Dermis blood vessel endothelial cell (primary cell): ENCODE measurements at regions not wholly inside any gene's neighbourhood (a gene's known extent, or its start where the extent isn't known, plus 50 kb on each side); places are given as distances from the start of the nearest gene placed in this dataset.

Source experiments
- DNase-seq: peaks from one replicate; pipeline ENCODE4 v3.0.0; 2010

DNA sequence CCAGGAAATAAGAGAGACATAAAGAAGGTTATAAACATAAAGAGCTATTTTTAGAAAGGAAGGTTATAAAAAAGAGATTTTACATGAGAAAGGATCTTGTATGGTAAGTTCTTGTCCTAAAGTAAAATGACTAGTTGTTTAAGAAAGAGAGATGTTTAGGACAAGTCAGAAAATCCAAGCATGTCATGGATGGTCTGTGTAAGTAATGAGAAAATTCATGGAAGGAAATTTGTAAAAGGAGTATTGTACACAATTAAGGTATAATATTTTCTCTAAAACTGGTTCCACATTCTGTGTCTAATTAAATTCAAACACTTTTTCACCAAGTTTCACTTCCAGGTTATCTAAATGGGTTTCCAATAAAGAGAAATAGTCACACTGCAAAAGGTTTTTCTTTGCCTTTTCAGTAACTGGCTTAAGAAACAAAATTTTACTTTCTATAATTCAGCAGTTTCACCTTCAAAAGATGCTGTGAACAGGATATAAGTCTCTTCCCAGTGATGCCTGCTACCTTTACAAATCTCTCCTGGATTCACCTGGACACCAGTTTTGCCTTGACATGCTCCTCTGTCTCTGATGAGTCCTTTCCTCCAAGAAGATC, 455.7 kb downstream of the ZIC1 start:
- no peak for DNase-seq

GRCh38 chr3:147866561-147866960, 457.4 kb downstream of the ZIC1 start:
- no peak for DNase-seq

- DNase-seq, result no peak
Measured at GRCh38 chr3:147872568-147872967, 463.4 kb downstream of the ZIC1 start.

DNA sequence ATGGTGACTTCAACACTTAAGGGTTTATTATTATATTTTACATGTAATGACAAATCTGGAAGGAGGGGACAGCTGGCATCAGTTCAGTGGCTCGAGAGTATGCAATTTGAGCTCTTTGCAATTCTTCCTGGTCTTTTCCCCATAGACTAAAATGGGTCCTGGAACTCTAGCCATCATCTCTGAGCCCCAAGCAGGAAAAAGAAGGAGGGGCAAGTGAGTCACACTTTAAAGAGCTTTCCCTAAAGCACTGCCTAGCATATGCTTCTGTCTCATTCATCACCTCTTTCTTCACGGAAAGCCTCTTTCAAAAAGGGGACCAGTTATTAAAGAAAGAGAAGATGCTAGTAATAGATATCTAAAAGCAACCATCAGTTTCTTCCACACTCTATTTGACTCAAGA, 466.3 kb downstream of the ZIC1 start:
- no peak for DNase-seq

- peak; percentile 2 for DNase-seq
Measured at GRCh38 chr3:147881933-147882332, 472.8 kb downstream of the ZIC1 start.

DNA sequence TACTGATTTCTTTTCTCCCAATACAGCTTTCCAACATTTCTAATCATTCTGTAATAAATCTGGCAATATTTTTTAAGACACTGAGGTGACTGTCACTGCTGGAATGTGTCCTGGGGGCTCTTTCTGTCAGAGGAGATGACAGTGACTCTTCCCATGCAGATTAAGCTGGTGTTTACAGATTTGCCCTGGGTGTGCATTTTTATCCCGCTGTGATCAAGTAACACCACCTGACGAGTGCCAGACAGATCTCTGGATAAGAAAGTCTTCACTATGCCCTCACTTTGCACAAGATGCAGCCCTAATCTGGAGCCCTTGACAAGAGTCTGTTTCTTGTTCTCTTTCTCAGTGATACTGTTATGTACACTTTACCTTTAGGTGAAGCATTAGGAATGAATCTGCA, 477.7 kb downstream of the ZIC1 start:
- no peak for DNase-seq

DNA sequence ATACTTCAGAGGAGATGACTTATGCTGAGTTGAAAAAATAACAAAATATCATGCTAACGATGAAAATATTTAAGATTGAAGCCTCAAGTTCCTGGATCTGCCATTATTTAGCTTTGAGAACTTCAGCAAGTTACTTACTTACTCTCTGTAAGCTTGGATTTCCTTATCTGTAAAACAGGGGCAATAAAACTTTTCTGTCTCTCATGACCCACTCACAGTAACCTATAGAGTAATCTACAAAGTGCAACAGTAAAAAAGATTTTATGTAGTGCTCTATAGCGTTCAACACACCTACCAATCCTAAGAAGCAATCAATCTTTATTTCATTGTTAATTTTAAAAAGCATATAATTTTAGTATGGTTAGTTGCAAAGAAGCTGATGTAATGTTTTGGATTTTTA, 478.6 kb downstream of the ZIC1 start:
- DNase-seq, result no peak

- no peak for DNase-seq
Measured at GRCh38 chr3:147890114-147890513, 480.9 kb downstream of the ZIC1 start.

- DNase-seq, result no peak
Measured at GRCh38 chr3:147895509-147895908, 486.3 kb downstream of the ZIC1 start.

DNA sequence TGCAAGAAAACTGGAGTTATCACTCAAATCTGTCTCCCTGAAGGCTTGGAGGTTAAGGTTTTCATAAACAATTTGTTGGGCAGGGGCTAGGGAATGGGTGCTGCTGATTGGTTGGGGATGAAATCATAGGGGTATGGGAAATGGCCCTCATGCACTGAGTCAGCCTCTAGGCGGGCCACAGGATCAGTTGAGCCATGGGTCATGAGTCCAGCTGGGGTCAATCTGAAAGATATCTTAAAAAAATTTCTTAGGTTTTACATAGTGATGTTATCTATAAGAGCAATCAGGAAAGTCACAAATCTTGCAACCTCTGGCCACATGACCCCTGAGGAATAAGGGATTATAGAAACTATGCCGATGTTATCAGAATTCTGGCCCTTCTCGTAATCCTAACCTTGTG, 491.7 kb downstream of the ZIC1 start:
- no peak for DNase-seq

DNA sequence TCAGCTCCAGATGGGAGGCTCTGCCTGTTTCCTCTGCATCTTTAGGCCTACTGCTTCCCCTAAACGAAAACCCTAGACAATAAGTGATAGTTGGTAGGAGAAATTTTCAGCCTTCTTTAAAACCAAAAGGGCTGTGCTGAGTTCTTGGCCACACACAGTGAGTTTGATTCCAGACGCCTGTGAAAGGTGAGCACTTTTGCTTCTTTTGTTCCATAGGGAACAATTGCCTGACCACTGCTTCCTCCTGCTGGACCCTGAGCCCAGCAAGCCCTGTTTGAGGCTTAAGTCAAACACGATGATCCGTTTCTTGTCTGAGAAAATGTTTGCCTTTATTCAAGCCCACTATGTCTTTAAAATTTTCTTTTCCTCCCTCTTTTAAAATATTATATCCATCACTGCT, 493.9 kb downstream of the ZIC1 start:
- DNase-seq, result peak; percentile 12

DNA sequence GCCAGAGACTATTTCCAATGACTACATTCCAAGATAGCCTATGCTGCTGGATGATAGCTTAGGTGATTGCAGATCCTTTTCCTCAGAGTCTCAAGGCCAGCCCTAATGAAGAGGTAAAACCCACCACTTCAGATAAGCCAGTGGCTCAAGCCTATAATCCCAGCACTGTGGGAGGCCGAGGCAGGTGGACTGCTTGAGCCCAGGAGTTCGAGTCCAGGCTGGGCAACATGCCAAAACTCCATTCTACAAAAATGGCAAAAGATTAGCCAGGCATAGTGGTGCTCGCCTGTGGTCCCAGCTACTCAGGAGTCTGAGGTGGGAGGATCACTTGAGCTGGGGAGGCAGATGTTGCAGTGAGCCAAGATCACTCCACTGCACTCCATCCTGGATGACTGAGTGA, 495.3 kb downstream of the ZIC1 start:
- no peak for DNase-seq

DNA sequence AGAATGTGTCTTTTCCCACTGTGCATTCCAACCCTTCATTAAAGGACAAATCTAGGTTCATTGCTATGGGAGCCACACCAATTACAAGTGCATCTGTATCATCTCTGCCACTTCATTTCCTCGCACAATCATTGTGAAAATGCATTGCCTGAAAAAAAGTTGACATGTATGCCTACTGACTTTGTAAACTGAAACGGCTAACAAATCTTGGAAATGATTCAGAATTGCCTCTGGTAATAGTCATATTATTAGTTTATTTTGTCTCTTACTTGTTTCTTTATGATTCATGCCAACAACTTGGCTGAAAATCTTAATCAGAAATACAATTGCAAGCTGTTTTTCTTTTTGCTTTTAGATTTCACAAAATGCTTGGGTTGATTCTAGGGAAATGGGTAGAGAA, 497.1 kb downstream of the ZIC1 start:
- DNase-seq, result no peak

- DNase-seq, result no peak
Measured at GRCh38 chr3:147914532-147914931, 505.4 kb downstream of the ZIC1 start.

DNA sequence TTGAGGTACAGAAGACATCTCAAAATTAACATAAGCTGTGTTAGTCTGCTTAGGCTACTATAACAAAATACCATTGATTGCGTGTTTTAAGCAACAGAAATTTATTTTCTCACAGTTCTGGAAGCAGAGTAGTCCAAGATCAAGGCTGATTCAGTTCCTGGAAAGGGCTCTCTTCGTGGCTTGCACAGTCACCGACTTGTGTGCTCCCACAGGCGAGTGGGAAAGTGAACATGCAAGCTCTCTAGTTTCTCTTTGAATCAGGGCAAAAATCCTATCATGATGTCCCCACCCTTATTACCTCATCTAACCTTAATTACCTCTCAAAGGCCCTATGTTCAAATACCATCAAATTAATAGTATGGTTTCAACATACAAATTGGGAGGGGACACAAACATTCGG, 505.9 kb downstream of the ZIC1 start:
- DNase-seq, result no peak

GRCh38 chr3:147919496-147919895, 510.3 kb downstream of the ZIC1 start:
- DNase-seq, result no peak

DNA sequence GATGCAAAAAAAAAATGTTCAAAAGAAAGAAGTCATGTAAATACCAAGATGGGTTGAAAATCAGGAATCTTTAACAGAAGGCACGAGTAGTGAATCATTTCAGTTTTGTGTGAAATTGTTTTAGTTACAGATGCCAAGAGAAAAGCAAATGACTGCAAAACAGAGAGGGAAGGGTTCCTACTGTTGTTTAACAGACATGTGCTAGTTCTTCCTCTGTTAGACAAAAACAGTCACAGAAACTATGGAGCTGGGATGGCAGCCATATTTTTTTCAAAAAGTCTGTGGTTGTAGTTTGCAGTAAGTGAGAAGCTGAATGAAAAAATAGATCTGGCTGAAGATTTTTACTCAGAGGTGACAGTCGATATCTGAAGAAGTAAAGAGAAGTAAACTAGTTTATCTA, 511.9 kb downstream of the ZIC1 start:
- DNase-seq, result no peak

- DNase-seq, result no peak
Measured at GRCh38 chr3:147924755-147925154, 515.6 kb downstream of the ZIC1 start.

- DNase-seq, result peak; percentile 48
Measured at GRCh38 chr3:147925272-147925671, 516.1 kb downstream of the ZIC1 start.

- DNase-seq, result peak; percentile 79
Measured at GRCh38 chr3:147930232-147930807, 521.2 kb downstream of the ZIC1 start.

DNA sequence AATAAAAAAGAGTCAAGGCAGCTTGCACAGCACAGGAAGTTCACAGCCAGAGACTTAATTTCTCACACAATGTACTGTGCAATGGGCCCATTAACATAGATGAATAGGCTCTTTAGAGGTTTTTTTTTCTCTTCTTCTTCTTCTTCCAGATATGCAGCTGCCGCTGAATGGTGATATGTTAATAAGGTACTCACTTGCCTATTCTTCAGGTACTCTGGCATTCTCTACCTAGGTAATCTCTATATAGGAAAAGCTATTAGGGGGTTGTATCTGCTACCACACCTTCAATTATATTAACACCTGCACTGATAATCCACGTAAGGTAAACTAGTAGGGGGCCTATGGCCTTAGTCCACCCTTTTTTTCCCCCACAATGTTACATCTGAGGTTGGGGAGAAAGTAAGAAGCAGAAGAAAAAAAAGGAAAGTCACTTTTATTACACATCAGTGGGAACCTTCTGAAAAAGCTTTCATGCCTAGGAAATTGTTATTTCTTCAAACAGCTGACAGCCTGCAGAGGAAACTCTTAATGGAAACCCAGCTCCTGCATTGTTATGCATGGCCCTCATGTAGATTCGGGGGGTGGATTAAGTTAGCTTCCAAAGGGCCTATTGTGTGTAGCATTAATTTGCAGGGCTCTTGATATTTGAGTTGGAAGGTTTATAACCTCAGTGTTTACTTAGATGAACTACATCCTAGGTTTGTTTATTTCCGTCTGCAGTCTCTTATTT, 525.5 kb downstream of the ZIC1 start:
- peak; percentile 52 for DNase-seq

DNA sequence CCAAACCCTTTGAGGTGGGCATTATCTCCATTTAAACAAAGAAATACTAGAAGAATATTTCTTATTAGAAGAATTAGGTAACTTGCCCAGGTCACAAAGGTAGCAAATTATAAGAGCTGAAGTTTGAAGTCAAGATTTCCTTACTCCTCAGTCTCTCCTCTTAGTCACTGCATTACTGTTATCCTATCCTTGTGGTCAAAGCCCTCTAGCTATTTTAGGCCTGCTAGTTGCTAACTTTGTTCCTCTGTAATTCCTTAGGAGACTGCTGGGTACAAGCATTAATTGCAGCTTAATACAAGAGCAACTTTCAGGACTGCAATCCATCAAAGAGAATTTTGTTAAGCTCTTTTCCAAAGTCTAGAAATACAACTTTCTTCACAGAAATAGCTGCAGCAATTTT, 528.2 kb downstream of the ZIC1 start:
- DNase-seq, result no peak

GRCh38 chr3:147937891-147938290, 528.7 kb downstream of the ZIC1 start:
- no peak for DNase-seq

DNA sequence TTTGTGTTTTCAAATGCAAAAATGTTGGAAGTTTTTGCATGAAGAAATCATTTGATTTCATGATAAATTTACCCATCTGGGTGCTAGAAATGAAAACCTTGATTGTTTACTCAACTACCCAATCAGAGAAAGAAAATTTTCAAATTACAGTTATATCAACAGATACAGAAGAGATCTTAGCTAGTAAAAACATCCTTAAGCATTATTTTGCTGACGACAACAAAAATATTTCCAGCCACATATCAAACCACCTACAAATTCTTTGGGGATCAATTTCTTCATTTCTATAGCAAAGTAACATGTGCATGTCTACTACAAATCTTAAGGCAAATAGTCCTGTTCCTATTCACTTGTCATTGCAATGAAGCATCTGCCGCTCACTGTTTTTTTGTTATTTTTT, 530.3 kb downstream of the ZIC1 start:
- no peak for DNase-seq

DNA sequence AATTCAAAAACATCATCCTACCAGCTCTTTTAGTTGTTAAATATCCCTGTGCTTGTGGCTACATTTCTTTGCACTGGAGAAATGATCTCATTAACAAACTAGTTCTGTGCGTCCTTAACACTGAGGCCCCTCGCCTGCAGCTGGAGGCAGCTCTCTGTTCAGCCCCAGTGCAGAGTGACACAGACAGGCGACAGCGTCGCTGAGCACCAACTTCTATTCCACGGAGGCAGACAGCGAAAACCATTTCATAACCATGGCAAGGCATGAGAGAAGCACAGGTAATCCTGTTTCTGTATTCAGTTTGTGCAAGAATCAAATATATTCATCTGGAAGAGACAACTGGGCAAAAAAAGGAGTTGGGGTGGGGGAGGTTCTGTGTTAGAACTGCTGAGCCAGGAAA, 530.7 kb downstream of the ZIC1 start:
- no peak for DNase-seq
